Upper lobe of right lung (tissue), 1 donor: ENCODE measurements at regions not wholly inside any gene's neighbourhood (a gene's known extent, or its start where the extent isn't known, plus 50 kb on each side); places are given as distances from the start of the nearest gene placed in this dataset.

Experiments used
- ATAC-seq: fragments of 200-7000 bp; cut with Tn5 transposase; one replicate; pipeline ENCODE4 v1.9.1; 2020; ENCODE audit warnings: mild to moderate bottlenecking, moderate library complexity
- DNase-seq: peaks from one replicate; pipeline ENCODE4 v3.0.0-alpha.2; 2020
- H3K27ac ChIP-seq: fragments of 200-600 bp; one replicate; pipeline ENCODE4 v1.8.0; 2022
- H3K27me3 ChIP-seq: fragments of 200-600 bp; one replicate; pipeline ENCODE4 v1.8.0; 2022; ENCODE audit warnings: mild to moderate bottlenecking
- H3K36me3 ChIP-seq: fragments of 200-600 bp; one replicate; pipeline ENCODE4 v1.8.0; 2022
- H3K4me1 ChIP-seq: fragments of 200-600 bp; one replicate; pipeline ENCODE4 v1.8.0; 2022
- H3K4me3 ChIP-seq: fragments of 200-600 bp; one replicate; pipeline ENCODE4 v1.8.0; 2022; ENCODE audit warnings: mild to moderate bottlenecking
- H3K9me3 ChIP-seq: fragments of 200-600 bp; one replicate; pipeline ENCODE4 v1.8.0; 2022
- intact Hi-C: fragments of 100-400 bp; cut with DNase I; formaldehyde crosslinking; loops from one replicate; pipeline ENCODE4 v1.11.0; 2022
- TF ChIP-seq, protein P1 (sequence below): fragments of 200-600 bp; IDR thresholded peaks from one replicate; pipeline ENCODE4 v1.8.0; 2022; ENCODE audit warnings: antibody characterized with exemption
- donor health status: DM: no; HTN: yes; CAD: no; lungs with severe emphysema.

- peak; percentile 94 for ATAC-seq
- Histone ChIP-seq H3K9me3 (no peaks in the 10 kb centered on the region), H3K27me3 (peaks cover 4% of the 10 kb centered on the region), H3K27ac (no peak overlapping the region), H3K4me3 (no peak overlapping the region), H3K36me3 (no peaks in the 10 kb centered on the region), H3K4me1 (no peaks in the 10 kb centered on the region)
- intact Hi-C loops, result no loop called here
- TF ChIP-seq, protein P1, sequence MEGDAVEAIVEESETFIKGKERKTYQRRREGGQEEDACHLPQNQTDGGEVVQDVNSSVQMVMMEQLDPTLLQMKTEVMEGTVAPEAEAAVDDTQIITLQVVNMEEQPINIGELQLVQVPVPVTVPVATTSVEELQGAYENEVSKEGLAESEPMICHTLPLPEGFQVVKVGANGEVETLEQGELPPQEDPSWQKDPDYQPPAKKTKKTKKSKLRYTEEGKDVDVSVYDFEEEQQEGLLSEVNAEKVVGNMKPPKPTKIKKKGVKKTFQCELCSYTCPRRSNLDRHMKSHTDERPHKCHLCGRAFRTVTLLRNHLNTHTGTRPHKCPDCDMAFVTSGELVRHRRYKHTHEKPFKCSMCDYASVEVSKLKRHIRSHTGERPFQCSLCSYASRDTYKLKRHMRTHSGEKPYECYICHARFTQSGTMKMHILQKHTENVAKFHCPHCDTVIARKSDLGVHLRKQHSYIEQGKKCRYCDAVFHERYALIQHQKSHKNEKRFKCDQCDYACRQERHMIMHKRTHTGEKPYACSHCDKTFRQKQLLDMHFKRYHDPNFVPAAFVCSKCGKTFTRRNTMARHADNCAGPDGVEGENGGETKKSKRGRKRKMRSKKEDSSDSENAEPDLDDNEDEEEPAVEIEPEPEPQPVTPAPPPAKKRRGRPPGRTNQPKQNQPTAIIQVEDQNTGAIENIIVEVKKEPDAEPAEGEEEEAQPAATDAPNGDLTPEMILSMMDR, result peak; percentile 82
- no peak for DNase-seq
Observed at GRCh38 chr9:100714372-100715099, 136.7 kb downstream of the CAVIN4 start.

GRCh38 chr9:100715100-100715380 lies 137.2 kb downstream of the CAVIN4 start:
- no peaks in the 10 kb centered on the region for H3K36me3 ChIP-seq
- no peak overlapping the region for H3K27ac ChIP-seq
- TF ChIP-seq, protein P1, result no peak
- H3K4me1 ChIP-seq, result no peaks in the 10 kb centered on the region
- no peak for DNase-seq
- no peak for ATAC-seq
- H3K9me3 ChIP-seq, result no peaks in the 10 kb centered on the region
- H3K4me3 ChIP-seq, result no peak overlapping the region
- H3K27me3 ChIP-seq, result peaks cover 4% of the 10 kb centered on the region
- intact Hi-C loops, result no loop called here

GRCh38 chr9:100718717-100719116 lies 140.8 kb downstream of the CAVIN4 start:
- no peaks in the 10 kb centered on the region for H3K4me1 ChIP-seq
- intact Hi-C loops, result no loop called here
- ATAC-seq, result no peak
- H3K9me3 ChIP-seq, result no peaks in the 10 kb centered on the region
- no peak for DNase-seq
- TF ChIP-seq, protein P1, result no peak
- H3K36me3 ChIP-seq, result no peaks in the 10 kb centered on the region
- no peaks in the 10 kb centered on the region for H3K27me3 ChIP-seq
- H3K4me3 ChIP-seq, result no peak overlapping the region
- H3K27ac ChIP-seq, result no peak overlapping the region

DNA sequence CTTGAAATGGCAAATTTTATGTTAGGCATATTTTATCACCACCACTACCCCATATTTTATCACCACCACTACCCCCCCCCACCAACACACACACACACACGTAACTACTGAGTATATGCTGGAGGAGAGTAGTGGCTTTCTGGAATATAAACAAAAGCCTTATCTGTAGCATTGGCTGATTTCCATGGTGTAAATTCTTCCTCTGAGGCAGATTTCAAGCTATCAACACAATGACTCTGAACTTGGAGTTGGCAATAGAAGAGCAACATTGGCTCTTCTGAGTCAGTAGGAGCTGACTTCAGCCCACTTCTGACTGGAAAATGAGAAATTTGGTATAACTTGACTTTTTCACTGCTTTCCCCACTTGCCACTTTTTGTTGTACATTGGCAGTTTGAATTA lies 143.0 kb downstream of the CAVIN4 start:
- Histone ChIP-seq H3K4me3 (no peak overlapping the region), H3K36me3 (no peaks in the 10 kb centered on the region), H3K4me1 (no peaks in the 10 kb centered on the region), H3K27ac (no peak overlapping the region), H3K9me3 (no peaks in the 10 kb centered on the region), H3K27me3 (no peaks in the 10 kb centered on the region)
- TF ChIP-seq, protein P1, result no peak
- no peak for DNase-seq
- intact Hi-C loops, result no loop called here
- ATAC-seq, result no peak

GRCh38 chr9:100724886-100725285 lies 147.0 kb downstream of the CAVIN4 start:
- Histone ChIP-seq H3K9me3 (no peaks in the 10 kb centered on the region), H3K27ac (no peak overlapping the region), H3K36me3 (no peaks in the 10 kb centered on the region), H3K4me1 (no peaks in the 10 kb centered on the region), H3K4me3 (no peak overlapping the region), H3K27me3 (no peaks in the 10 kb centered on the region)
- DNase-seq (no peak), ATAC-seq (no peak)
- TF ChIP-seq, protein P1, result no peak
- intact Hi-C loops, result no loop called here

DNA sequence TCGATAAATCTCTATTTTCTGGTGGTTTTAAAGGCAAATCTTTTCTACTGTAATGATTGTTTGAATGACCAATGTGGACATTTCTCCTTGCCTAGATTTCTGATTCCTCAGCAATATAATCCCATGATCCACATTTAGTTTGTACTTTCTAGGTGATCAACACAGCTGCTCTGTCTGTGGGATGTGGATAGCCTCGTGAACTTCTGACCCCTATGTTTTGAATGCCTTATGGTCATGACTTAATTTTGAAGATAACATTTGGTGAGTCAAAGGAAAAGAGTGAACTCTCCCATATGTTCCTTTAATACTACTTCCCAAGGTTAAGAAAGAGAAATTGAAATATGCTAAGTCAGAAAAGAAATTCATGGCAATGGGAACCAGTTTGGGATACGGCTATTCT lies 147.5 kb downstream of the CAVIN4 start:
- Histone ChIP-seq H3K4me3 (no peak overlapping the region), H3K36me3 (no peaks in the 10 kb centered on the region), H3K27ac (no peak overlapping the region), H3K27me3 (no peaks in the 10 kb centered on the region), H3K9me3 (no peaks in the 10 kb centered on the region), H3K4me1 (no peaks in the 10 kb centered on the region)
- intact Hi-C loops, result no loop called here
- ATAC-seq (no peak), DNase-seq (no peak)
- TF ChIP-seq, protein P1, result no peak
